ENCODE measurements at regions not wholly inside any gene's neighbourhood (a gene's known extent, or its start where the extent isn't known, plus 50 kb on each side); places are given as distances from the start of the nearest gene placed in this dataset.

DNA sequence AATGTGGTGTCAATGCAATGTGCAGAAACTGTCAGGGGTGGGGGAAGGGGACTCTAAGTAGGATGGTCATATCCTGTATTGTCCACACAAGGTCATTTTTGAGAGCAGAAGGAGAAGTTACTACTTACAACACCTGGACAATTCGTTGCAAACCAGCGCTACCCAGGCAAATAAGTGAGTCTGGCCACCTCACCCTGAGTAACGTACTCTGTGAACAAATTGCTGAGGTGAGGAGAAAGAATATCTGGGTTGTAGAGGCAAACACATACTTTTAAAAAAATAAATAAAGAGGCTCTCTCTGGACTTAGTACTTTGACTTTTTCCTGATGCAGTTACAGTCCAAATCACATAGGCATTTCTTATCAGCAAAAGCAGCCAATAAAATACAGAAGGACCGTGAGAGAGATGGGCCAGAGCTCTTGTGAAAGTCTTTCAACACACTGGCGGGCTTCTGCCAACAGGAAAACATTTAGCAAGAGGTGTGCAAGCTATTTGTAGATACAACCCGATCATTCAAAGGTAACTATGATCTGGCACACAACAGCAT lies 268.2 kb upstream of the ID2 start:
- POLR2A ChIA-PET = interaction anchor here (0.6 kb wide), 2 partner anchors 9 to 69 kb away, joined by 3 read pairs; no protein-coding TSS in a partner anchor
- Histone ChIP-seq H3K4me2 (ENCODE audit: insufficient read depth, low read length) (no peak overlapping the region), H3K36me3 (ENCODE audit: control insufficient read depth, insufficient read depth, low read length) (no peaks in the 10 kb centered on the region), H2AFZ (ENCODE audit: low read depth, low read length) (no peak overlapping the region), H3K9me1 (ENCODE audit: control insufficient read depth, insufficient read depth, low read length) (no peaks in the 10 kb centered on the region), H4K20me1 (replicated peaks; ENCODE audit: control insufficient read depth, insufficient read depth, low read length) (no peaks in the 10 kb centered on the region), H3K79me2 (ENCODE audit: control insufficient read depth, insufficient read depth, low read length) (no peaks in the 10 kb centered on the region), H3K9me3 (replicated peaks; ENCODE audit: control insufficient read depth, insufficient read depth, low read depth, low read length) (no peaks in the 10 kb centered on the region), H3K4me3 (no peak overlapping the region), H3K9ac (ENCODE audit: insufficient read depth in 1 of 2, low read depth in 2 of 2, low read length in 2 of 2) (no peak overlapping the region), H3K27me3 (ENCODE audit: control insufficient read depth in 2 of 2, insufficient read depth in 2 of 2, low read length in 2 of 2) (peaks cover 19 to 47% of the 10 kb centered on the region in 2 experiments; a peak in 4 of 5 replicates), H3K4me1 (replicated peaks in 1 of 2; ENCODE audit: control insufficient read depth in 2 of 2, insufficient read depth in 2 of 2, low read length in 2 of 2) (no peaks in the 10 kb centered on the region), H3K27ac (ENCODE audit: extremely low read depth, low read depth, low read length) (no peak overlapping the region)
- DNase-seq (ENCODE audit: extremely low read depth in 1 of 4, low spot score in 3 of 4) (no peak), ATAC-seq (no peak), FAIRE-seq (no peak)
- TF ChIP-seq ZNF696 (CRISPR knock-in tag; conservative IDR thresholded peaks at IDR 0.05) (no peak), YBX1 (IDR thresholded peaks at IDR 0.05) (no peak), TEAD1 (CRISPR knock-in tag; IDR thresholded peaks at IDR 0.05) (no peak)
- CTCF ChIA-PET (ENCODE audit: low intra/inter-chr PET ratio) = no interaction called here
- intact Hi-C loops (cut with micrococcal nuclease) = no loop called here
- WGBS (ENCODE audit: insufficient coverage, low coverage, missing lambda C conversion rate) = 2% methylated on average over 6 of the region's 6 CpGs
- no TSS peak for BruUV-seq (replicated peaks)
- in situ Hi-C loops (cut with MboI) = no loop called here

DNA sequence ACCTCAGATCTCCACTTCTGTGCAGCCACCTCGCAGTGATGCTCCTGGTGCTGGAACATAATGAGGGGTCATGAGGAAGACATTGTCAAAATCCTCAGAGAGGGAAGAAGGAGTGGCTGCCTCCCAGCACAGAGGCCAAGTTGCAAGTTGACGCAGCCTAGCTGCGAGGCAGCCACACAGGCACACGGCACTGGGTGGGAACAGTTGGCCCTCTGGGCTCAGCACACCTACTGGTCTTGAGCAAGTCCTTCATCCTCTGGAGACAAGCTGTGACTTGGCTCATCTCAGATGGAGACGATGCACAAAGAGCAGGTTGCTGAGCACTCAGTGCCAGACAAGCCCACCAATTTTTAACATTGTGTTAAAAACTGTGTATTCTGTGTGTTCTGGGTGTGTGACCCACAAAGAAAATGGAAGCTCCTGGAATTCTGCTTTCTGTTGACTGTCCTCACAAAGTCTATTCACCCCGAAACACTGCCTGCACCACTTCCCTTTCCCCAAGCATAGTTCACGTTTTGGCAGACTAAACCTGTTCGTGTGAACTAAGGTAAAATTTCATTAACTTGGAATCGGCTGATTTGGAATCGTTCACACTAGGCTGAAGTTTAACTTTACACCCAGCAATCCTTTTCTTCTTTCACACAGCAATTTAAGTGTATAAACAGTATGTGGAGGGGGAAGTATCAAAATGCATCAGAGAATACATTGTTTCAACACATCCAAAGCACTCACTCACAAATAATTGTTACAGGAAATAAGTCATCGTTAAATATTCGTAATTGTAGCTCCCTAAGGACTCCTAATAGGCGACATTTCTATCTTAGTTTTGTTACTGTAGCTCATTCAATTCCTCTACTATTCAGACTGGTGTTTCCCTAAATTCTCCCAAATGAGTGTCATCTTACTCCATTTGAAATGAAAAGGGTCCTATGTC lies 266.6 kb upstream of the ID2 start:
- Histone ChIP-seq H3K4me2 (ENCODE audit: insufficient read depth, low read length) (no peak overlapping the region), H3K36me3 (ENCODE audit: control insufficient read depth, insufficient read depth, low read length) (no peaks in the 10 kb centered on the region), H3K27me3 (ENCODE audit: control insufficient read depth in 2 of 2, insufficient read depth in 2 of 2, low read length in 2 of 2) (peaks cover 19 to 46% of the 10 kb centered on the region in 2 experiments; a peak in 4 of 5 replicates), H2AFZ (ENCODE audit: low read depth, low read length) (no peak overlapping the region), H3K27ac (ENCODE audit: extremely low read depth, low read depth, low read length) (no peak overlapping the region), H4K20me1 (replicated peaks; ENCODE audit: control insufficient read depth, insufficient read depth, low read length) (no peaks in the 10 kb centered on the region), H3K4me1 (replicated peaks in 1 of 2; ENCODE audit: control insufficient read depth in 2 of 2, insufficient read depth in 2 of 2, low read length in 2 of 2) (no peaks in the 10 kb centered on the region), H3K9me3 (replicated peaks; ENCODE audit: control insufficient read depth, insufficient read depth, low read depth, low read length) (no peaks in the 10 kb centered on the region), H3K9ac (ENCODE audit: insufficient read depth in 1 of 2, low read depth in 2 of 2, low read length in 2 of 2) (no peak overlapping the region), H3K79me2 (ENCODE audit: control insufficient read depth, insufficient read depth, low read length) (no peaks in the 10 kb centered on the region), H3K4me3 (no peak overlapping the region), H3K9me1 (ENCODE audit: control insufficient read depth, insufficient read depth, low read length) (no peaks in the 10 kb centered on the region)
- ATAC-seq (no peak), FAIRE-seq (no peak), DNase-seq (ENCODE audit: extremely low read depth in 1 of 4, low spot score in 3 of 4) (no peak)
- intact Hi-C loops (cut with micrococcal nuclease) (no loop called here), in situ Hi-C loops (cut with MboI) (no loop called here)
- BruUV-seq (replicated peaks) = no TSS peak
- 0% methylated on average over 12 of the region's 13 CpGs for WGBS (ENCODE audit: insufficient coverage, low coverage, missing lambda C conversion rate)
- CTCF ChIA-PET (ENCODE audit: low intra/inter-chr PET ratio) = no interaction called here
- POLR2A ChIA-PET = interaction anchor here (0.6 kb wide), 2 partner anchors 47 to 135 kb away, joined by 3 to 4 read pairs; no protein-coding TSS in a partner anchor
- TF ChIP-seq NCOA4 (IDR thresholded peaks at IDR 0.05; ENCODE audit: partially characterized antibody) (no peak), SIX5 (IDR thresholded peaks at IDR 0.05; ENCODE audit: borderline replicate concordance in 1 of 2, insufficient read depth in 1 of 2, low read depth in 1 of 2, low read length in 2 of 2) (no peak), NFE2L1 (tag; IDR thresholded peaks at IDR 0.05; ENCODE audit: borderline replicate concordance, low read depth) (no peak), YBX1 (IDR thresholded peaks at IDR 0.05) (no peak), GTF2F1 (IDR thresholded peaks at IDR 0.05; ENCODE audit: low read depth, low read length) (no peak), CHD1 (IDR thresholded peaks at IDR 0.05; ENCODE audit: low read length) (no peak), ZBTB17 (CRISPR knock-in tag; IDR thresholded peaks at IDR 0.05) (no peak), SAFB (IDR thresholded peaks at IDR 0.05; ENCODE audit: borderline replicate concordance, low read depth, low read length) (no peak)
- TF ChIP-seq, protein P1, sequence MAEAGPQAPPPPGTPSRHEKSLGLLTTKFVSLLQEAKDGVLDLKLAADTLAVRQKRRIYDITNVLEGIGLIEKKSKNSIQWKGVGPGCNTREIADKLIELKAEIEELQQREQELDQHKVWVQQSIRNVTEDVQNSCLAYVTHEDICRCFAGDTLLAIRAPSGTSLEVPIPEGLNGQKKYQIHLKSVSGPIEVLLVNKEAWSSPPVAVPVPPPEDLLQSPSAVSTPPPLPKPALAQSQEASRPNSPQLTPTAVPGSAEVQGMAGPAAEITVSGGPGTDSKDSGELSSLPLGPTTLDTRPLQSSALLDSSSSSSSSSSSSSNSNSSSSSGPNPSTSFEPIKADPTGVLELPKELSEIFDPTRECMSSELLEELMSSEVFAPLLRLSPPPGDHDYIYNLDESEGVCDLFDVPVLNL (CRISPR knock-in tag; IDR thresholded peaks at IDR 0.05; ENCODE audit: low read depth) = no peak

Measured in K562 (cell line).